KMS-11 (cell line): ENCODE measurements at regions not wholly inside any gene's neighbourhood (a gene's known extent, or its start where the extent isn't known, plus 50 kb on each side); places are given as distances from the start of the nearest gene placed in this dataset.

Experiments
- H2AFZ ChIP-seq: fragments of 200-600 bp; sonication (generic); 2 replicates; pipeline ENCODE4 v1.6.1; 2016; ENCODE audit warnings: antibody characterized with exemption, mixed run types, low read depth
- H3K27ac ChIP-seq: fragments of 200-600 bp; sonication (generic); 2 replicates; pipeline ENCODE4 v1.6.1; 2016; ENCODE audit warnings: mild to moderate bottlenecking, mixed run types
- H3K27me3 ChIP-seq: fragments of 200-600 bp; sonication (generic); 2 replicates; pipeline ENCODE4 v1.6.1; 2017; ENCODE audit warnings: mild to moderate bottlenecking, low read depth, mixed run types, moderate library complexity; ENCODE audit not compliant: insufficient read depth
- H3K36me3 ChIP-seq: fragments of 200-600 bp; sonication (generic); 2 replicates; pipeline ENCODE4 v1.6.1; 2017; ENCODE audit warnings: mild to moderate bottlenecking, mixed run types; ENCODE audit not compliant: insufficient read depth
- H3K4me1 ChIP-seq: fragments of 200-600 bp; sonication (generic); 2 replicates; pipeline ENCODE4 v1.6.1; 2016; ENCODE audit warnings: mild to moderate bottlenecking, low read depth, mixed run types; ENCODE audit not compliant: poor library complexity, severe bottlenecking
- H3K4me2 ChIP-seq: fragments of 200-600 bp; sonication (generic); 2 replicates; pipeline ENCODE4 v1.7.0; 2016; ENCODE audit warnings: mild to moderate bottlenecking, mixed run types
- H3K4me3 ChIP-seq: fragments of 200-600 bp; sonication (generic); IDR thresholded peaks from 2 replicates; pipeline ENCODE4 v1.6.1; 2017; ENCODE audit warnings: low read depth, low read length, mixed read lengths; ENCODE audit not compliant: insufficient read depth
- H3K79me2 ChIP-seq: fragments of 200-600 bp; sonication (generic); 2 replicates; pipeline ENCODE4 v1.6.1; 2016; ENCODE audit warnings: low read depth, mixed run types; ENCODE audit not compliant: insufficient read depth
- H3K9ac ChIP-seq: fragments of 200-600 bp; sonication (generic); 2 replicates; pipeline ENCODE4 v1.6.1; 2016; ENCODE audit warnings: mild to moderate bottlenecking, mixed run types
- H4K20me1 ChIP-seq: fragments of 200-600 bp; sonication (generic); 2 replicates; pipeline ENCODE4 v1.6.1; 2016; ENCODE audit warnings: mild to moderate bottlenecking, mixed run types; ENCODE audit not compliant: insufficient read depth
- CTCF ChIP-seq: fragments of 200-600 bp; sonication (generic); conservative IDR thresholded peaks from 2 replicates; pipeline ENCODE4 v1.6.1; 2017; ENCODE audit warnings: low read depth, mild to moderate bottlenecking, antibody characterized with exemption, low read length, moderate library complexity, mixed read lengths

- Histone ChIP-seq H3K4me2 (no peak overlapping the region), H3K4me1 (peaks cover 9% of the 10 kb centered on the region), H3K79me2 (no peaks in the 10 kb centered on the region), H3K27ac (no peak overlapping the region), H3K27me3 (no peaks in the 10 kb centered on the region), H2AFZ (no peak overlapping the region), H3K4me3 (no peak overlapping the region), H4K20me1 (no peaks in the 10 kb centered on the region), H3K9ac (no peak overlapping the region), H3K36me3 (no peaks in the 10 kb centered on the region)
- TF ChIP-seq CTCF, result no peak
Observed at GRCh38 chr3:21059404-21059803, 691.6 kb downstream of the ZNF385D start.

GRCh38 chr3:21056293-21056692 is 694.7 kb downstream of the ZNF385D start:
- no peak overlapping the region for H3K27ac ChIP-seq
- H3K4me2 ChIP-seq, result no peak overlapping the region
- no peaks in the 10 kb centered on the region for H3K27me3 ChIP-seq
- no peak overlapping the region for H3K9ac ChIP-seq
- no peak for TF ChIP-seq CTCF
- no peaks in the 10 kb centered on the region for H3K79me2 ChIP-seq
- peaks cover 9% of the 10 kb centered on the region for H3K4me1 ChIP-seq
- H4K20me1 ChIP-seq, result no peaks in the 10 kb centered on the region
- H2AFZ ChIP-seq, result no peak overlapping the region
- H3K4me3 ChIP-seq, result no peak overlapping the region
- no peaks in the 10 kb centered on the region for H3K36me3 ChIP-seq

- Histone ChIP-seq H3K4me2 (no peak overlapping the region), H3K9ac (no peak overlapping the region), H3K27me3 (no peaks in the 10 kb centered on the region), H3K79me2 (no peaks in the 10 kb centered on the region), H3K27ac (no peak overlapping the region), H4K20me1 (no peaks in the 10 kb centered on the region), H3K36me3 (no peaks in the 10 kb centered on the region), H2AFZ (no peak overlapping the region), H3K4me1 (peaks cover 9% of the 10 kb centered on the region), H3K4me3 (no peak overlapping the region)
- TF ChIP-seq CTCF, result no peak
Observed at GRCh38 chr3:21055015-21055414, 696.0 kb downstream of the ZNF385D start.

- no peaks in the 10 kb centered on the region for H3K27me3 ChIP-seq
- no peak overlapping the region for H3K4me2 ChIP-seq
- no peaks in the 10 kb centered on the region for H3K79me2 ChIP-seq
- no peaks in the 10 kb centered on the region for H3K36me3 ChIP-seq
- H2AFZ ChIP-seq, result no peak overlapping the region
- H3K4me1 ChIP-seq, result peaks cover 9% of the 10 kb centered on the region
- H4K20me1 ChIP-seq, result no peaks in the 10 kb centered on the region
- no peak for TF ChIP-seq CTCF
- no peak overlapping the region for H3K9ac ChIP-seq
- no peak overlapping the region for H3K4me3 ChIP-seq
- no peak overlapping the region for H3K27ac ChIP-seq
Observed at GRCh38 chr3:21054064-21054463, 696.9 kb downstream of the ZNF385D start.
